ENCODE measurements at regions not wholly inside any gene's neighbourhood (a gene's known extent, or its start where the extent isn't known, plus 50 kb on each side); places are given as distances from the start of the nearest gene placed in this dataset.

DNA sequence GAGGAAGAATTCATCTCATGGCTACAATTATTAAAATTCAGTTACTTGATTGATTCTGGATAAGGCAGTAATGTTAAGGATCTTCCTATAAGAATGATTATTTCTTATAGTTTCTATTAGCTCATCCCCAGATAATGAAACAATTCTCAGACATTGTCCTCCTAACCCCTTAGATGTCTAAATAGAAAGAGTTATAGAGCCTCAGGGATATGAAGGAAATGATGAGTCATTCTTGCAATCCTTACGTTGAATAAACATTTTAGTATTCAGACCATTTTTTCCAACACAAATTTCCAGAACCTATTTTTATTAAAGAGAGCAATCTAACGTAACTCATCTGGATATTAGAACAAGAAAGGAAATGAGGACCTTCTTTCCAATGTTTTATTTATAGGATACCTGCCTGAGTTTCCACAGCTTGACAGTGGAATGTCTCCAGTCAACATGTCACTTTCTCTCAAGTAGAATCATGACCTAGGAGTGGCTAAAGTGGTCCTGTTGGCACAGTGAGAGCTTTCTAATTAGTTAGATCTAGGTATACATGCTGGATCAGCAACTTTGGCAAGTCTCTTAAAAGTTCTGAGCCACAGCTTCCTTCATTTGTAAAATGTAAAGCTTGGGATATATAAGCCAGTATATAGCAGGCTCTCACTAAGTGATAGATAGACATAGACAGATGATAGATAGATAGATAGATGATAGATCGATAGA lies 88.0 kb upstream of the RAB27B start:
- TF ChIP-seq, protein P1, sequence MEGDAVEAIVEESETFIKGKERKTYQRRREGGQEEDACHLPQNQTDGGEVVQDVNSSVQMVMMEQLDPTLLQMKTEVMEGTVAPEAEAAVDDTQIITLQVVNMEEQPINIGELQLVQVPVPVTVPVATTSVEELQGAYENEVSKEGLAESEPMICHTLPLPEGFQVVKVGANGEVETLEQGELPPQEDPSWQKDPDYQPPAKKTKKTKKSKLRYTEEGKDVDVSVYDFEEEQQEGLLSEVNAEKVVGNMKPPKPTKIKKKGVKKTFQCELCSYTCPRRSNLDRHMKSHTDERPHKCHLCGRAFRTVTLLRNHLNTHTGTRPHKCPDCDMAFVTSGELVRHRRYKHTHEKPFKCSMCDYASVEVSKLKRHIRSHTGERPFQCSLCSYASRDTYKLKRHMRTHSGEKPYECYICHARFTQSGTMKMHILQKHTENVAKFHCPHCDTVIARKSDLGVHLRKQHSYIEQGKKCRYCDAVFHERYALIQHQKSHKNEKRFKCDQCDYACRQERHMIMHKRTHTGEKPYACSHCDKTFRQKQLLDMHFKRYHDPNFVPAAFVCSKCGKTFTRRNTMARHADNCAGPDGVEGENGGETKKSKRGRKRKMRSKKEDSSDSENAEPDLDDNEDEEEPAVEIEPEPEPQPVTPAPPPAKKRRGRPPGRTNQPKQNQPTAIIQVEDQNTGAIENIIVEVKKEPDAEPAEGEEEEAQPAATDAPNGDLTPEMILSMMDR (IDR thresholded peaks at IDR 0.05): no peak

DNA sequence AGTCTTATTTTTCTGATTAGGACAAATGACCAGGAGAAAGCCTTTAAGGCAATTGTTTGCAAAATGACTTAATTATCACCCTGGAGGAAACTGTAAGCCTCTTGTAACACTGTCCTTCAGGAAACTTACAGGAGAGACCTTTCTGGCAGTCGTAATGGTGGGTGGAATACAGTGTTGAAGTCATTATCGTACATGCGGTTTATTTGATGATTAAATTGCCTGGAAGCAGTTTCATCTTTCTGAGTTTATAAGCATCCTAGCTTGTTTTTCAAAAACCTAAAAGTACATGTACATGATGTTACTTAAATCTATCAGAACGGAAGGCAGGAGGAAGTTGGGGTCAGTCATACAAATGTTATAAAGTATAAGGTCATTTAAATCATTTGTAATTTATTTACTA lies 86.2 kb upstream of the RAB27B start:
- TF ChIP-seq, protein P1 (IDR thresholded peaks at IDR 0.05): no peak

DNA sequence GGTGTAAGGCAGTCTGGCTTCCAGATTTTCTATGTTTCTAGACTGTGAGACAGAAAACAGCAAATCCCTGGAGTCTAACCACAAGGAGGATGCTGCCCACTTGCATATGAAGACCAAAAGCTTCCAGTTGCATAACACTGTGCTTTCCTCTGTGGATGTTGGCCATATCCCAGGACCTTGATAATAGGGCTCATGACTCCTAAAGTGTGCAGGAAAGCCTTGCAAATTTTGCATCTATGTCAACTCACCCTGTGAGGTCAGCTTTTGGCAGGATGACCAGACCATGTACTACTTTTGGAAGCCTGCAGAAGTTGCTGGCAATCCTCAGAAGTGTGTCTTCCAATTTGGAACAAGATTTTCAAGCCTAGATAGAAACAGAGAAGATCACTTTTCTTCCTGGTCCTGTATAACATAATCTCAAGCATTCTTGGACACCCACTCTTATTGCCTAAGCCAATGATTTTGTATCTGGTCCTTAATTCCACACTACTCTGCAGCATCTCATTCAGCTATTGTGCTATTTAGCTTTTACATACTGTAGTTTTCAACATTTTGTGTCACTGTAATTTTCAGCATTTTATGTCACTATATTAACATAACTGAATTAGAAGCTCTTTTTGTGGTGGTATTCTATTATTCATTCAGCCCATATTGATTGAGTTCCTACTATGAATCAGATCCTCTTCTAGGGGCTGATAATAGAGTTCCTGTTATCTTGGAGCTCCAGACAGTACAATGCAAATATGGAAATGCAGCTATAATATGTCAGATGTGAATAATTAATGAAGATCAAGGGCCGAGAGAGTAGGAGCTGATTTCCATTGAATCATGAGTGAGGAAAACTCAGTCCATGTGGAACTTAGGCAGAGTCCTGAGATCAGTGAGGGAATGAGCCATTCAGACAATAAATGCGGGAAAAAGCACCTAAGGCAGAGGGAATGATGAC lies 85.3 kb upstream of the RAB27B start:
- TF ChIP-seq, protein P1 (IDR thresholded peaks at IDR 0.05): no peak

DNA sequence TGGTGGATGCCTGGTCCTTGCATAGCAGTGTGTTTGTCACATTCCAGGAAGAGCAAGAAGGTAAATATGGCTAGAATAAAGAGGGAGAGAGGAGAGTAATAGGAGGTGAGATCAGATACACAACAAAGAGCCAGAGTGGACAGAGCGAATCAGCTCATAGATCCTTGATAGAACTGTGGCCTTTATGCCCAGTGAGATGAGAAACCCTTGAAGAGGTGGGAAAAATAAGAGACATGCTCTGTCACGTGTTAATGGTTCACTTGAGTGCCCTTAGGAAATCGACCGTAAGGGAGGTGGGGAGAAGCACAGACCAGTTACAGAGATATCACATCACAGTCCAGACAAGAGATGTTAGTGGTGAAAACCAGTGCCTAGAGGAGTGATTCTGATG lies 84.7 kb upstream of the RAB27B start:
- TF ChIP-seq, protein P1 (IDR thresholded peaks at IDR 0.05): no peak

DNA sequence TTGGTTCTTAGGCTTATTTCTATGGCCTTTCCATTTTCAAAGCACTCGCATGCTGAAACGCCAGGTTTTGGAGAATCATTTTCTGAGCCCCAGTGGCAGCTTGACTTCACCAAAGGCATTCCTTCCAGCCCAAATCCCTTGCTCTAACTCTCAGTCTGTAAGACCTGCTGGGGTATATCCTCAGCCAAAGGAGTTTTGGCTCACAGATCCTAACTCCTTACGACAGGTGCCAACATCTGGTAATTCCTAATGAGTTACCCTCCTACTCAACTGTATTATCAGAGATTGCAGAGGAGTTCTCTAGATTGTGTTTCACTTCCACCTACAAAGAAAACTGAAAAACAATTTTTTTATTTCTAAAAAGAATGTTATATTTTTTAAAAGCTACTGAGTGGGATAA lies 79.0 kb upstream of the RAB27B start:
- TF ChIP-seq, protein P1 (IDR thresholded peaks at IDR 0.05): no peak

DNA sequence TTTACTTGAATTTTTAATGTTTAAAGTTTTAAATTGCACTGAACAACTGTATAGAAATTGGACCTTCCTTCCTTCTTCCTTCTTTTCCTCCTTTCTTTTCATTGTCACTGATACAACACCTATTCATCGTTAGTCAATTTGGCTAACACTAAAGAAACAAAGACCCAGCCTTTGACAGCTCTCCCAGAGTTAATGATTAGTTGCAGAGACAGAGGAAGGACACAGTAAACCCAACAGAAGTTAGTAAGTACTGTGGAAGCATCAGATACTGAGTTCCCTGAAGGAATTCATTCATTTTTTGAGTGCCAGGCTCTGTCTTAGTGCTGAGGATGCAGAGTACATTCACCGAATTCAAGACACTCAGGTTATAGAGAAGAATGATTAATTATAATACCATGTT lies 77.9 kb upstream of the RAB27B start:
- TF ChIP-seq, protein P1 (IDR thresholded peaks at IDR 0.05): no peak

DNA sequence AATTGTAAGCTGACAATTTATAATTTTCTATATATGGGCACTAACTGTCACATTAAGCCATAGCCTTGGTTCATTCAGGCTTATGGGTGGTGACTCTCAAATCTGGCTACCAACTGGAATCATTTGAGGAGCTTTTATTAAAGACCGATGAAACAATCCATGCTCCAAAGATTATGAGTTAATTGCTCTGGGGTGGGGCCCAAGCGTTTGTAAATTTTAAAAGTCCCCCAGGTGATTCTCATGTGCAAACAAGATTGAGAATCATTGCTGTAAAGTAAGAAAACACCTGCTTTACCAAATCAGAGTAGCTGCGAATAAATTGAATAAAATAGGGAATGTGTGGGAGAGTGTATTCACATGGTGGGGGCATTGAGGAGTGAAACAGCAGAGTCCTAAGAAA lies 76.1 kb upstream of the RAB27B start:
- TF ChIP-seq, protein P1 (IDR thresholded peaks at IDR 0.05): no peak
